ENCODE measurements at regions not wholly inside any gene's neighbourhood (a gene's known extent, or its start where the extent isn't known, plus 50 kb on each side); places are given as distances from the start of the nearest gene placed in this dataset.
A peak's percentile ranks its signal among the peaks of the same experiment; 100 is the strongest.

GRCh38 chr3:194082743-194083636 lies 53.0 kb upstream of the HES1 start:
- FAIRE-seq = no peak
- Histone ChIP-seq H3K56ac (replicated peaks; ENCODE audit: insufficient read length, low read depth, low read length) (peak overlapping the region; percentile 26), H4K5ac (ENCODE audit: insufficient read length, low read depth, low read length) (no peak overlapping the region), H2BK120ac (replicated peaks; ENCODE audit: low read depth, low read length) (no peak overlapping the region), H2BK5ac (ENCODE audit: low read depth, low read length) (no peak overlapping the region), H3K23me2 (ENCODE audit: low read depth, low read length) (no peaks in the 10 kb centered on the region), H2BK20ac (ENCODE audit: low read length) (no peak overlapping the region), H3K27ac (ENCODE audit: low read depth, low read length) (no peak overlapping the region), H3K14ac (ENCODE audit: insufficient read length) (no peak overlapping the region), H2AK5ac (ENCODE audit: low read depth, low read length) (no peak overlapping the region), H3K4me2 (ENCODE audit: insufficient read depth in 1 of 2, low read depth in 2 of 2, low read length in 2 of 2) (no peak overlapping the region), H2AFZ (ENCODE audit: low read length) (no peak overlapping the region), H3K23ac (ENCODE audit: insufficient read length) (no peak overlapping the region), H3K4me1 (replicated peaks in 1 of 4; ENCODE audit: control insufficient read depth in 3 of 4, insufficient read depth in 4 of 4, low read length in 3 of 4) (peaks cover 5 to 15% (median 11%) of the 10 kb centered on the region in 4 experiments), H4K20me1 (replicated peaks in 1 of 2; ENCODE audit: control insufficient read depth in 1 of 2, insufficient read depth in 2 of 2, low read length in 2 of 2) (no peaks in the 10 kb centered on the region), H3K4ac (replicated peaks; ENCODE audit: insufficient read length, low read depth, low read length) (no peak overlapping the region), H4K8ac (ENCODE audit: extremely low read depth, insufficient read depth, low read length) (no peak overlapping the region), H3K9me3 (ENCODE audit: insufficient read depth in 2 of 2, low read depth in 1 of 2, low read length in 1 of 2) (no peaks in the 10 kb centered on the region), H3K9ac (replicated peaks in 1 of 4; ENCODE audit: extremely low read depth in 1 of 4, low read depth in 3 of 4, low read length in 3 of 4) (no peak overlapping the region), H3K27me3 (replicated peaks in 1 of 4; ENCODE audit: control insufficient read depth in 3 of 4, extremely low read depth in 1 of 4, insufficient read depth in 3 of 4, low read length in 3 of 4) (peaks cover 0 to 7% (median 0%) of the 10 kb centered on the region in 4 experiments; a peak in 2 of 7 replicates), H3K4me3 (ENCODE audit: extremely low read depth in 1 of 4, insufficient read depth in 2 of 4, low read depth in 3 of 4, low read length in 4 of 4) (no peak overlapping the region), H3K36me3 (ENCODE audit: control insufficient read depth in 2 of 4, insufficient read depth in 4 of 4, low read length in 3 of 4) (no peaks in the 10 kb centered on the region), H3K79me1 (ENCODE audit: low read depth, low read length) (no peaks in the 10 kb centered on the region), H2BK12ac (ENCODE audit: low read depth, low read length) (peak overlapping the region; percentile 77; the same call in 1 of the 2 replicates), H4K91ac (replicated peaks; ENCODE audit: insufficient read length, low read length) (no peak overlapping the region), H3K79me2 (ENCODE audit: control insufficient read depth in 1 of 2, insufficient read depth in 2 of 2, low read length in 2 of 2) (no peaks in the 10 kb centered on the region), H2BK15ac (ENCODE audit: low read length) (peak overlapping the region; percentile 84; the same call in 1 of the 2 replicates), H3K18ac (ENCODE audit: extremely low read depth, low read length) (no peak overlapping the region)
- ChIA-PET CTCF (ENCODE audit: partially characterized antibody) (interaction anchor here (0.7 to 2.3 kb wide), 10 partner anchors 10 to 302 kb away, joined by 3 to 9 read pairs (median 3); no protein-coding TSS in a partner anchor), POLR2A (ENCODE audit: partially characterized antibody) (interaction anchor here (1.2 to 1.3 kb wide), 2 partner anchors 24 to 58 kb away, joined by 3 to 4 read pairs; no protein-coding TSS in a partner anchor)
- no peak for DNase-seq (ENCODE audit: low read depth in 1 of 2, low spot score in 2 of 2)
- TF ChIP-seq KDM5A (IDR thresholded peaks at IDR 0.05; ENCODE audit: low read length) = no peak
- no peak for TF ChIP-seq FOSL1 (IDR thresholded peaks at IDR 0.05; ENCODE audit: insufficient read depth, low read depth, low read length)
- no peak for TF ChIP-seq GTF2F1 (IDR thresholded peaks at IDR 0.05; ENCODE audit: borderline replicate concordance, low read depth, low read length)
- no peak for TF ChIP-seq SUZ12 (IDR thresholded peaks at IDR 0.05; ENCODE audit: low read length)
- no peak for TF ChIP-seq MAFK (IDR thresholded peaks at IDR 0.05; ENCODE audit: low read depth, low read length)
- WGBS, 2 experiments (ENCODE audit: extremely low coverage in 1 of 2, insufficient coverage in 1 of 2, insufficient read length in 1 of 2, insufficient replicate concordance in 2 of 2, low coverage in 1 of 2, low lambda C conversion rate in 2 of 2, missing lambda C conversion rate in 1 of 2) = 85% methylated on average over 18 of the region's 18 CpGs; no CpG with 5 or more reads in 1 of the 2 experiments

Measured in H1 (cell line).